MG63 (cell line): ENCODE measurements at regions not wholly inside any gene's neighbourhood (a gene's known extent, or its start where the extent isn't known, plus 50 kb on each side); places are given as distances from the start of the nearest gene placed in this dataset.

Experiments
- DNase-seq: peaks from one replicate; pipeline ENCODE4 v3.0.0-alpha.2; 2020
- H3K27me3 ChIP-seq: fragments of 250-450 bp; sonication (Bioruptor Pico); 2 replicates; pipeline ENCODE4 v1.5.1; 2020; ENCODE audit warnings: mild to moderate bottlenecking, moderate library complexity
- H3K36me3 ChIP-seq: fragments of 250-450 bp; sonication (Bioruptor Pico); 2 replicates; pipeline ENCODE4 v1.5.1; 2020; ENCODE audit warnings: mild to moderate bottlenecking, moderate library complexity
- H3K4me3 ChIP-seq: fragments of 250-450 bp; sonication (Bioruptor Pico); 2 replicates; pipeline ENCODE4 v1.5.1; 2020; ENCODE audit warnings: mild to moderate bottlenecking, moderate library complexity
- H3K9me3 ChIP-seq: fragments of 250-450 bp; sonication (Bioruptor Pico); 2 replicates; pipeline ENCODE4 v1.5.1; 2020; ENCODE audit warnings: mild to moderate bottlenecking, moderate library complexity

GRCh38 chr13:44058624-44059215 is 179.0 kb downstream of the LACC1 start:
- Histone ChIP-seq H3K9me3 (no peaks in the 10 kb centered on the region), H3K4me3 (no peak overlapping the region), H3K36me3 (no peaks in the 10 kb centered on the region), H3K27me3 (no peaks in the 10 kb centered on the region)
- DNase-seq = no peak

GRCh38 chr13:44061876-44062275 is 182.2 kb downstream of the LACC1 start:
- DNase-seq = no peak
- Histone ChIP-seq H3K4me3 (no peak overlapping the region), H3K27me3 (no peaks in the 10 kb centered on the region), H3K9me3 (no peaks in the 10 kb centered on the region), H3K36me3 (no peaks in the 10 kb centered on the region)

GRCh38 chr13:44063467-44063866 is 183.8 kb downstream of the LACC1 start:
- no peaks in the 10 kb centered on the region for H3K36me3 ChIP-seq
- DNase-seq = no peak
- no peak overlapping the region for H3K4me3 ChIP-seq
- H3K27me3 ChIP-seq = no peaks in the 10 kb centered on the region
- no peaks in the 10 kb centered on the region; the same call in 1 of the 2 replicates for H3K9me3 ChIP-seq

GRCh38 chr13:44063881-44064280 is 184.2 kb downstream of the LACC1 start:
- no peaks in the 10 kb centered on the region for H3K36me3 ChIP-seq
- no peaks in the 10 kb centered on the region; the same call in 1 of the 2 replicates for H3K9me3 ChIP-seq
- H3K4me3 ChIP-seq = no peak overlapping the region
- no peaks in the 10 kb centered on the region for H3K27me3 ChIP-seq
- no peak for DNase-seq

- no peak overlapping the region for H3K4me3 ChIP-seq
- no peaks in the 10 kb centered on the region for H3K36me3 ChIP-seq
- H3K9me3 ChIP-seq = no peaks in the 10 kb centered on the region; the same call in 1 of the 2 replicates
- DNase-seq = no peak
- no peaks in the 10 kb centered on the region for H3K27me3 ChIP-seq
Measured at GRCh38 chr13:44064357-44064756, 184.7 kb downstream of the LACC1 start.

GRCh38 chr13:44068169-44068568 is 188.5 kb downstream of the LACC1 start:
- Histone ChIP-seq H3K9me3 (peaks cover 11% of the 10 kb centered on the region), H3K4me3 (no peak overlapping the region), H3K27me3 (no peaks in the 10 kb centered on the region), H3K36me3 (no peaks in the 10 kb centered on the region)
- DNase-seq = no peak

GRCh38 chr13:44068737-44069136 is 189.0 kb downstream of the LACC1 start:
- Histone ChIP-seq H3K9me3 (peaks cover 13% of the 10 kb centered on the region), H3K36me3 (no peaks in the 10 kb centered on the region), H3K4me3 (no peak overlapping the region), H3K27me3 (no peaks in the 10 kb centered on the region)
- no peak for DNase-seq

- H3K4me3 ChIP-seq = no peak overlapping the region
- no peak for DNase-seq
- no peaks in the 10 kb centered on the region for H3K27me3 ChIP-seq
- peaks cover 13% of the 10 kb centered on the region for H3K9me3 ChIP-seq
- no peaks in the 10 kb centered on the region for H3K36me3 ChIP-seq
Measured at GRCh38 chr13:44072536-44072935, 192.8 kb downstream of the LACC1 start.

- no peak for DNase-seq
- Histone ChIP-seq H3K36me3 (no peaks in the 10 kb centered on the region), H3K4me3 (no peak overlapping the region), H3K27me3 (no peaks in the 10 kb centered on the region), H3K9me3 (peaks cover 13% of the 10 kb centered on the region)
Measured at GRCh38 chr13:44074611-44075010, 194.9 kb downstream of the LACC1 start.

- peaks cover 13% of the 10 kb centered on the region for H3K9me3 ChIP-seq
- no peak for DNase-seq
- no peaks in the 10 kb centered on the region for H3K27me3 ChIP-seq
- no peaks in the 10 kb centered on the region for H3K36me3 ChIP-seq
- no peak overlapping the region for H3K4me3 ChIP-seq
Measured at GRCh38 chr13:44075113-44075512, 195.4 kb downstream of the LACC1 start.

- H3K9me3 ChIP-seq = peaks cover 2% of the 10 kb centered on the region
Measured at GRCh38 chr13:44078806-44079376, 199.2 kb downstream of the LACC1 start.

GRCh38 chr13:44079413-44080205 is 199.9 kb downstream of the LACC1 start:
- DNase-seq = no peak
- H3K27me3 ChIP-seq = no peaks in the 10 kb centered on the region

More at GRCh38 chr13:44078806-44079376, 199.2 kb downstream of the LACC1 start:
- no peaks in the 10 kb centered on the region for H3K36me3 ChIP-seq
- H3K4me3 ChIP-seq = no peak overlapping the region
- no peak for DNase-seq
- no peaks in the 10 kb centered on the region for H3K27me3 ChIP-seq

GRCh38 chr13:44084146-44084545 is 204.4 kb downstream of the LACC1 start:
- DNase-seq = no peak
- Histone ChIP-seq H3K4me3 (no peak overlapping the region), H3K9me3 (peaks cover 2% of the 10 kb centered on the region; the same call in 1 of the 2 replicates), H3K27me3 (no peaks in the 10 kb centered on the region), H3K36me3 (no peaks in the 10 kb centered on the region)

More at GRCh38 chr13:44079413-44080205, 199.9 kb downstream of the LACC1 start:
- Histone ChIP-seq H3K4me3 (no peak overlapping the region), H3K9me3 (peaks cover 2% of the 10 kb centered on the region; the same call in 1 of the 2 replicates), H3K36me3 (no peaks in the 10 kb centered on the region)

- no peak for DNase-seq
- Histone ChIP-seq H3K27me3 (no peaks in the 10 kb centered on the region), H3K36me3 (no peaks in the 10 kb centered on the region), H3K4me3 (no peak overlapping the region), H3K9me3 (peaks cover 2% of the 10 kb centered on the region; the same call in 1 of the 2 replicates)
Measured at GRCh38 chr13:44086389-44086788, 206.7 kb downstream of the LACC1 start.

- Histone ChIP-seq H3K9me3 (peaks cover 2% of the 10 kb centered on the region; the same call in 1 of the 2 replicates), H3K4me3 (no peak overlapping the region), H3K36me3 (no peaks in the 10 kb centered on the region), H3K27me3 (no peaks in the 10 kb centered on the region)
- no peak for DNase-seq
Measured at GRCh38 chr13:44088411-44088810, 208.7 kb downstream of the LACC1 start.

- H3K36me3 ChIP-seq = no peaks in the 10 kb centered on the region
- H3K4me3 ChIP-seq = no peak overlapping the region
- peaks cover 2% of the 10 kb centered on the region; the same call in 1 of the 2 replicates for H3K9me3 ChIP-seq
- DNase-seq = no peak
- no peaks in the 10 kb centered on the region for H3K27me3 ChIP-seq
Measured at GRCh38 chr13:44088991-44089413, 209.3 kb downstream of the LACC1 start.

- no peaks in the 10 kb centered on the region for H3K36me3 ChIP-seq
- no peak overlapping the region for H3K4me3 ChIP-seq
- DNase-seq = no peak
- no peaks in the 10 kb centered on the region for H3K27me3 ChIP-seq
- peaks cover 2% of the 10 kb centered on the region; the same call in 1 of the 2 replicates for H3K9me3 ChIP-seq
Measured at GRCh38 chr13:44089452-44089851, 209.7 kb downstream of the LACC1 start.
